RKO (cell line): ENCODE measurements at regions not wholly inside any gene's neighbourhood (a gene's known extent, or its start where the extent isn't known, plus 50 kb on each side); places are given as distances from the start of the nearest gene placed in this dataset.

ENCODE experiments used
- DNase-seq: peaks from one replicate; pipeline ENCODE4 v3.0.0-alpha.2; 2016; ENCODE audit warnings: low spot score

DNA sequence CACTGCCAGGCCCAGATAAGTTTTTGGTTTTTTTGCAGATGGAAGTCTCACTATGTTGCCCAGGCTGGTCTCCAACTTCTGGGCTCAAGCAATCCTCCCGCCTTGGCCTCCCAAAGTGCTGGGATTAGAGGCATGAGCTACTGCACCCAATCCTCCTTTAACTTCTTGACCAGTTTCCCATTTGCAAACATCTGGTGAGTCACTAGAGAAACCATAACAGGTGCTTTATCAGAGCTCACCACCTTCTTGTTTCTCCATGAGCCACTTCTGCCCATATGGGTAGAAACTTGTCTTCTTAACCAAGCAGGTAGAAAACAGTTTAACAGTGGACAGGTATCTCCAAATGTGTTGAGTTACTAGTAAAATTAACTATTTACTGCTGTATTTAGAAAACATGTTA lies 128.4 kb upstream of the AP1S2 start:
- DNase-seq: no peak

DNA sequence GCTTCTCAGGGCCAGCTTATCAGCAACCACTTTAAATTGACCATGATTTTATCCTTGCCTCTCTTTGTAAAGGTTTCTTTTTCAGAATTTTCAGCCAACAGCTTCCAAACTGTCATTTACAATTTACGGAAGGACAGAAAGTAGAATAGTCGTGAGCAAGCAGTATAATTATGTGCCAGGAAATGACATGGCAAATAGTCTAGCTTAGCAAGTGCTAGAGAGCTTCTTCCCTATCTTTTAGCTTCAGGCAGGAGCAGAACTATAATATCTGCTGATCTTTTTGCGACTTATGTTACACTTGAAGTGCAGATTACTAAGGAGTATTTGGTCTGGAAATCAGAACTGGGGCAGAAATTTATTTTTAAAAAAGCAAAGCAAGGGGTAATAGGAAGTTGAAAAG lies 123.0 kb upstream of the AP1S2 start:
- no peak for DNase-seq

DNA sequence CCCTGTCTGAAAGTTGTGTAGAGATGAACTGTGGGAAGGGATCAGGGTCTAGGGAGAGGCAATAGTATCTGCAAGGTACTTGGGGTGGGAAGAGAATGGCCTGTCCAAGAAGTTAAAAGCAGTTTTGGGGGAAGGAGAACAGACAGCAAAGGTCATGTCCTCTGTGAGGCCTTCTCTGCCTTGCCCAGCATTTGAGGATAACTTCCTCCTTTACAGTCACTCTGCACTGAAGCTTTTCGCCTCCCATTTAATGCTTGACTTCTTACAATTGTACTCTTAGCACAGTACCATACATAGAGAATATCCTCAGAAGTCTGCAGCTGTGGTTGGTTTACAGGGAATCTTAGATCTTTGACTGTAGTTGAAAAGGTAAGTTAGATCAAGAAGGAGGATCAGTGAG lies 121.8 kb upstream of the AP1S2 start:
- no peak for DNase-seq

DNA sequence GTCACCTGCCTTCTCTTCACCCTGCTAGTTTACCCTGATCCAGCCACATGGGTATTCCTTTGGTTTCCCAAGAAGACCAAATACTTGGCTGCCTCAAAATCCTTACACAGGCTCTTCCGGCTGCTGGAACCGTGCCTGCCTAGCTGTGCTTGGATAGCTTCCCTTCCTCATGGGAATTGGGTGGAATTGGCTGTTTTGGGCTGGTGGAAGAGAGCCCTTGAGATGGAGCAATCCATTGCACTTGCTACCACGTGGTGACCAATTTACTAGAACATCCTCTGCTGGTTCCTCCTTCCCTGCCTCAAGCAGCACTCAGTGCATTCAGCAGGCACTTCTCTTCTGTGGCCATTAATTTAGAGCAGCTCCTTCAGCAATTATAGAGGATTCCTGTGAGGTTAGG lies 119.3 kb upstream of the AP1S2 start:
- DNase-seq: no peak

DNA sequence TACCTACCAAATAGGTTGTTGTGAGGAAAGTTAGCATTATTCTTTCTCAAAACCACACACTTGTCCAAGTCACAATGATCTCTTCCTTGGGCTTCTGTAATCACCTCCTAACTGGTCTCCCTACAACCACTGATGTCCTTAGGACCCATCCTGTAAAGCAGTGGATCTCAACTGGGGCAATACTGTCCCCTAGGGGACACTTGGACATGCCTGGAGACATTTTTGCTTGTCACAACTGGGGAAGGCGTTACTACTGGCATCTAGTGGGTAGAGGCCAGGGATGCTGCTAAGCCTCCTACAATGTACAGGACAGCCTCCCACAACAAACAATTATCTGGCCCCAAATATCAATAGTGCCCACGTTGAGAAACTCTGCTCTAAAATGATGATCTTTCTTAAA lies 118.7 kb upstream of the AP1S2 start:
- peak; percentile 52 for DNase-seq

DNA sequence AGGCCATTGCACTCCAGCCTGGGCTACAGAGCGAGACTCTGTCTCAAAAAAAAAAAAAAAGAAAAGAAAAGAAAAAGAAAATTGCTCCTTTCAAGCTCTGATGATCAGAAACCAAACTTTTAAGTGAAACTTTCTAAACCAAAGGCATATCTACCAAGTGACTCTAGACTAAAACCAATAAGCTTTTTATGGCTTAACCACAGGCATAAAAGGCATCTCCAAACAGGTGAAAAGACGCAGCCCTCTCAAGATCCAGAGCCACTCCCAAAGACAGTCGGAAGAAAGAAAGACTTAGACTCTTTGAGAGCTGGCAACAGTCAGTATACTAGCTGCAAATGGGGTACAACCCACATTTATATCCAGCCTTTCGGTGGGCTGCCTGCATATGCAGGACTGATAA lies 117.1 kb upstream of the AP1S2 start:
- DNase-seq: no peak

DNA sequence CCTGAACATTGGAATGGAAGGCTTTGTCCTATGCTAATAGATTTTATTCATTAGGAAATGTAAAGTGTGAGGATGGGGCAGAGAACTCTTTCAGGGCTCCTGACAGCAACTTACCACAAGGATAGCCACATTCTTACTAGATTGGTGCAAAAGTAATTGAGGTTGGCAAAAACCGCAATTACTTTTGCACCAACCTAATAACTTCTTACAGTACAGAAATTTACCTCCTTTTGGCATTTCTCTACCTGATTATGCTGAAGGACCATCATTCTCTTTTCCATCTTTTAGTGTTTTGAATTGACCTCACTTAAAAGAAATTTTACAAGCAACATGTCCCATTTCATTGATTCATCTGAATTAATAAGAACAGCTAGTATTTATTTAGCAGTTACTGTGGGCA lies 109.2 kb upstream of the AP1S2 start:
- DNase-seq: no peak

DNA sequence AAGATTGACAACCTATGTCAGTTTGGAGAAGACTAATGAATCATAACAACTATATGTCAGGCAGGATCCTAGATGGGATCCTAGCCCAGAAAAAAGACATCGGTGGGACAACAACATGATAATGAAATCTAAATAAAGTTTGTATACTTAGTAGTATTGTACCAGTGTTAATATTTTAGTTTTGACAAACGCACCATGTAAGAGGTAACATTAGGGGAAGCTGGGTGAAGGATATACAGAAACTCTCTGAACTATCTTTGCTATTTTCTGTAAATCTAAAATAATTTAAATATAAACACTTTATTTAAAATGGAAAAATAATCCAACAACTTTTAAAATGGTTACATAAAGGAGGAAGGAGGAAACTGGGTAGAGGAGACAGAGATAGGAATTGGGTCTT lies 105.6 kb upstream of the AP1S2 start:
- DNase-seq: no peak

DNA sequence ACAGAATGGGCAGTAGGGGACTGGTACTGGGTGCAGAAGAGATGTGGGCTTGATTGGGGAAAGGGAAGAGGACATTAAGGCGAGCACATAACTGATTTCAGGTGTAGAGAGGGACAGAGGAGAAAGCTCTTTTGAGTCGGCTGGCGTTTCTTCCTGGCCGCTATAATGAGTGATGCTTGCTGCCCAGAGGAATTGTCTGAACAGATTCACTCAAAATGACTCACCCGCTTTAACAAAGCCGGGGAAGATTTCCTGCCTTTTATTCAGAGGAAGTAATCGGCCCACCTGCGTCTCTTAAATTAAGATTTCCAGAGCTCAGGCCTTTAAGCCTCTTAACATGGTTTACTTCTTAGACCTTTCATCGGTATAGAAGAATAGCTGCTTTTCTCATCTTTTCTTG lies 102.1 kb upstream of the AP1S2 start:
- no peak for DNase-seq

DNA sequence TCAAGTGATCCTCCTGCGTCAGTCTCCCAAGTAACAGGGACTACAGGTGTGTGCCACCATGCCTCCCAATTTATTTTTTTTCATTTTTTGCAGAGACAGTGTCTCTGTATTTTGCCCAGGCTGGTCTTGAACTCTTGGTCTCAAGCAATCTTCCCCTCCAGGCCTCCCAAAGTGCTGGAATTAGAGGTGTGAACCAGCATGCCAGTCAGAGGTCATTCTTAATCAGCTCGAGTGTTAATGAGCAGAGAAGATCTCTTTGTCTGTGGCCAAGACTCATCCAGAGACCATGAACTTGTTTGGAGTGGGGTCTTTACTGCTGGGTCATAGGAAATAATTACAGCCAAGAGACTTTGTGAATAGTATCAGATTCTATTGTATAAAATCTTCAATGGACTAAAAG lies 99.2 kb upstream of the AP1S2 start:
- DNase-seq: no peak

DNA sequence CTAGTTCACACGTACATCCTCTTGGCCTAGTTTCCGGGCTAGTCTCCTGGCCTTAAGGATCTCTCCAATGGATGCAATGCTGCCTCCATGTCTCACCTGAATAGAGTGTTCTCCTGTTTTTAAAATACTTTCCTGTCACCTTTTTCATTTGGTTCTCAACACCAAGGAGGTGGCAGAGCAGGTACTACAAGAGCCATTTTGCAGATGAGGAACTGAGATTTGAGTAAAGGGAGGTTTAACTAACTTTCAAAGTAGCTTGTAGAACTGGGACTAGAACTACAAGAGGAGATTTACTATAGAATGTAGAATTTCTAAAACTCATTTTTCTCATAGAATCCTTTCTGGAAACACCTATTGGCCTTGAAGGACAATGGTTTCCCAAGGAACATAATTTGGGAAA lies 97.6 kb upstream of the AP1S2 start:
- no peak for DNase-seq

DNA sequence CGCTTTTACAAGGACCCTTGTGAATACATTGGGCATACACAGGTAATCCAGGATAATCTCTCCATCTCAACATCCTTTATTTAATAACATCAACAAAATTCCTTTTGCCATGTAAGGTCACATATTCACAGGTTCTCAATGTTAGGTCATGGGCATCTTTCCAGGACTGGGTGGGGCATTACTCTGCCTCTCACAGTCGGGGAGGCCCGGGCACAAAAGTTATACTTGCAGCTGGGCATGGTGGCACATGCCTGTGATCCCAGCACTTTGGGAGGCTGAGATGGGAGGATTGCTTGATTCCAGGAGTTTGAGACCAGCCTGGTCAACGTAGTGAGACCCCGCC lies 93.7 kb upstream of the AP1S2 start:
- DNase-seq: no peak

DNA sequence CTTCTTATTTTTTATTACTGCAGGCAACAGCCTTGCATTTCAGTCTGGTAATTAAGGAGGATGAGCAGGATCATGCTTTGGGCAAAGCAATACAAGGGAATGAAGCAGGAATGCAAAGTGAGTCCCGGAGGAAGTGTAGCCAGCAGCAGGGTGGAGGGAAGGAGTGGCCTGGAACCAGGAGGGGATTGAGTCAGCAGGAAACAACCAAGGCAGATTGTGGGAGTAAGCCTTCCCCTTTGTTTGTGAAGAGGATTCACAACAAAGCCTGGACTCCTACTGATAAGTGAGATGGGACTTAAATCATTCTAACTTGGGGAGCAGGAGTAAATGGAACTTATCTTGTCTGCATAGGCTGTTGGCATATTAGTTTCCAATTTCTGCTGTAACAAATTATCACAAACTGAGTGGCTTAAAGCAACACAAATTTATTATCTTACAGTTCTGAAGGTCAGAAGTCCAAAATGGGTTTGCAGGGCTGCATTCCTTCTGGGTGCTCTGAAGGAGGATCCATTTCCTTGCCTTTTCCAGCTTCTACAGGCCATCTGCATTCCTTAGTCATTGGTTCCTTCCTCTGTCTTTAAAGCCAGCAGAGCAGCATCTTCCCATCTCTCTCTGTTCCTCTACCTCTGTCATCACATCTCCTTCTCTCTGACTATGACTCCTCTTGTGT lies 93.2 kb upstream of the AP1S2 start:
- no peak for DNase-seq

DNA sequence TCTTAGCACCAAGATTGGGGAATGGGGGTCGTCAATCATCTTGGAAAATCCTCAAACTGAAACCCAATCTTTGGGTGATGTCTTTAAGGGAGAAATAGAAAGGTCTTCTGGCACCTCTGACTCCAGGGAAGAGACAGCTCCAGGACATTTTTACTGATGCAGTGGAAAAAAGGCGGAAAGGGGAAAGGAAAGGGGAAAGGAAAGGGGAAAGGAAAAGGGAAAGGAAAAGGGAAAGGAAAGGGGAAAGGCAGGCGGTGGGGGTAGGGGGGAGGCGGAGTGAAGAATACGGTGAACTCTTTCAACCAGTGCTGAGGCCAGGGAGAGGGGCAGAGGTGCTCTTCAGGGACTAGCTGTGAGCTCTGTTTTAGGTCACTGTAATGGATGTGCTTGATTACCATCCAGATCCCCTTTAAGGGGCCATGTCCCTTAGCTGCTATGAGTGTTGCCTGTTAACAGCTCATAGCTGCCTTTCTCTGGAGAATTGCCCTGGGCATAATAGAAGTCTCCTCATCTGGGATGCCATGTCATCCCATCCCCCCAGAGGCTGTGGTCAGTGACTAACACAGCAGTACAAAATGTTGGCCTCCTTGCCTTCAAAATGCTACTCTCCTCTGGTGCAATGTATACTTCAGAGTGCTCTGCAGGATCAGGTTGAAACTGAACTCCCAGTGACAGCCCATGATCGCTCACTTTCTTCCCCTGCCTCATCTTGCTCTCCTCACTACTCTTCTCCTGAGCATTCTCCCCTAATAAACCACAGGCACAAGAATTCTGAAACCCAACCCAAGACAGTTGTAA lies 92.4 kb upstream of the AP1S2 start:
- DNase-seq: peak; percentile 23

DNA sequence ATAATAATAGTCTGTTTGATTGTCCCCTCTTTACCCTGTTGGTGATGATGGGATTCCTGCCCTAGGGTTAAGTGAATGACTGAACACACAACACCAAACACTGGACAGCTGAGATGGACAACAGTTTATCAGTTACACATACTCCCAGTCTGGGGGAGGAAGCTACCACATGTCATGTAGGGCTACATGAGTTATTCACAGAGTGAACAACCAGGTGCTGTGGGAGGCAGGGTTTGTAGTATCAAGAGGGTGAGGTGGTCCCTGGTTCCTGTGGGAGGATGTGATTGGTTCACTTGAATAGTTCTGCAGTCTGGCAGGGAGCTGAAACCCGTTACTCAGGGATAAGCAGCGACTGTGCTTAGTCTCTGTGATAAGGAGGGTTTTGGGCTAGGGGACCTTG lies 88.8 kb upstream of the AP1S2 start:
- no peak for DNase-seq

DNA sequence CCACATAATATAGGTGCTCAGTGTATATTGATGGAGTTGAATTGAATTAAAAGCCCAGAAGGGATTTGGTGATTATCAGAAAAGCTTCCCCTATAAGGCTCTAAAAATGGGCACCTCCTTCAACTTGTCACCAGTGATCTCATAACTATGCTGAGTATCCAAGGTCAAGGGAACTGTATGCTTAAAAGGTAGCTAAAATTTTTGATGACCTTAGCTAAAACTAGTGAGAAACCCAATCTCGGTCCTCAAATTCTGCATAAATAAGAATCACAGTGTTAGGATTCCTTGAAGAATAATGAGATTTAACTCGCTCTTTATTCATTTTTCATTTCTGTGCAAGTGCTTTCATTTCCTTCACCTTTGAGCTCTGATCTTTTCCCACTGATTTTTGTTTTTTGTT lies 87.7 kb upstream of the AP1S2 start:
- DNase-seq: no peak

DNA sequence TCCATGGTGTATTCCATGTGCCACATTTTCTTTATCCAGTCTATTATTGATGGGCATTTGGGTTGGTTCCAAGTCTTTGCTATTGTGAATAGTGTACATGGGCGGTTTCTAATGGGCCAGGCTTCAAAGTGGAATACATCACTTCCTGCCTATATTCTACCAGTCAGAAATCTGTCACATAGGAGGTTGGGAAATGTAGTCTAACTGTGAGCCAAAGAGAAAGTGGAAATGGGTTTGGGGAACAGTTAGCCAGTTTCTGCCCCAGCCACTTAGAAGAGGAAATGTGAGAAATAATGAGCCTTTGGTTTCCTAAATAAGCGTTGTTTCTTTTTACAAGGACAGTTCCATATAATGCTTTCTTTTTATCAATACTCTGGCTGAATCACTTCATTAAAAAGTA lies 85.1 kb upstream of the AP1S2 start:
- DNase-seq: no peak

DNA sequence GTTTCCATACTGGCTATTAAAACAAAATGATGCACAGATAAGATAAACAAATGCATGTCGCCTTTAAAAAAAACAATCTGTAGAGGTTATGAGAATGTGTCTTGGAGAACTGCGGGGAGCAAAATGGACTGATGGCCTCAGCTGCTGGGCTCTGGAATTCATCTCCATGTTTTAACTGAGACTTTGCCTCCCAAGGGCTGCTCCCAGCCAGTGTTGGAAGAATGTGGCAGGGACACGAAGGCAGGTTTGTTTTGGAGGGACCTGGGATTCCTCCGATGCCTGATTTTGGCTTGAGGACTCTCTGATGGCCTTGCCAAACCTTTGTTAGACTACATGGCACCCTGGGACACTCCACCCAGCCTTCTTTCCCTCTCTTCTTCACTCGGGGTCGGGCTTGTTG lies 83.5 kb upstream of the AP1S2 start:
- no peak for DNase-seq

DNA sequence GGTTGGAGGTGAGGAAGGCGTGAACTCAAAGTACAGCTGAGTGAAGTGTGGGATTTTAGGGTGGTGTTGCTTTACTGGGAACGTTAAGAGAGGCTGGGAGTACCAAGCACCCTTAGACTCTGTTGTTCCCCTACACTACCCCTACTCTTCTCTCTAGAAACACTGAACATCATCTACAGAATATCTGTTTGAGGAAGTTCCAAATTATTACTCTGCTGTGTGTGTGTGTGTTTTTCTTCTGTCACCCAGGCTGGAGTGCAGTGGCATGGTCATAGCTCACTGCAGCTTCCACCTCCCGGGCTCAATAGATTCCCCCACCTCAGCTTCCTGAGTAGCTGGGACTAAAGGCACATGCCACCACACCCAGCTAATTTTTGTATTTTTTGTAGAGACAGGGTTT lies 76.7 kb upstream of the AP1S2 start:
- no peak for DNase-seq

DNA sequence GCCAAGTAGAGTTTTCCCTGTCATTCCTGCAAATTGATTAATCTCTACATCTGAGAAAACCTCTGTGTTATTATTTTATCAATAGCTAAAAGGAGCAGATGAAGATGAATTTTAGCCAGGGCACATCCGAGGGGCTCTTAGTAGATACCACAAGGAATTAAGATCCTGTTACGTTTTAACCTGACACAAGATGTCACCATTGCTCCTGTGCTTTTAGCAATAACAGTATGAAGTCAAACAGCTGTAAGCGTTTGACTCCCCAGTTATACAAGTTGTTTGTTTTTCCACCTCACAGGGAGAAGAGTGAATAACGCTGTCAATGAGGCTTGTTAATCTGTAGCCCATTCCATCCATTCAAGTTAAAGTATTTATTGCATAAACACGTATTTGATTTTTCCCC lies 76.0 kb upstream of the AP1S2 start:
- peak; percentile 45 for DNase-seq

DNA sequence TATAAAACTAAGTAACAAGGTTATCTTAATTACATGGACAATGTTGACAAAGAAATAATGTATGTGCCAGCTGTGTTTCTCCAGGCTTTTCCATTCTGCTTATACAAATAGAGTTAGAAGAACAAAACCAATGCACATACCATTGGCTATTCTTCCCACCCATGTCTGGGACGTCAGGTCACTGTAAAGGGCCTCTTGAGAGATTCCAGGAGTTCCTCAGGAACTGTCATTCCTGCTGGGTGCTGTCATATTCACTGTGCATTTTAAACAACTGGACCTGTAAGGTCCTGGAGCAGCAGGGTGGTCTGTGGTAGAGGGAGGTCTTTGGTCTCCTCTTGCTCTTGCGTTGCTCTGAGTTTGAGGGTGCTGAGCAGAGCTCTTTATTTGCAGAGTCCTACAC lies 74.6 kb upstream of the AP1S2 start:
- DNase-seq: no peak

DNA sequence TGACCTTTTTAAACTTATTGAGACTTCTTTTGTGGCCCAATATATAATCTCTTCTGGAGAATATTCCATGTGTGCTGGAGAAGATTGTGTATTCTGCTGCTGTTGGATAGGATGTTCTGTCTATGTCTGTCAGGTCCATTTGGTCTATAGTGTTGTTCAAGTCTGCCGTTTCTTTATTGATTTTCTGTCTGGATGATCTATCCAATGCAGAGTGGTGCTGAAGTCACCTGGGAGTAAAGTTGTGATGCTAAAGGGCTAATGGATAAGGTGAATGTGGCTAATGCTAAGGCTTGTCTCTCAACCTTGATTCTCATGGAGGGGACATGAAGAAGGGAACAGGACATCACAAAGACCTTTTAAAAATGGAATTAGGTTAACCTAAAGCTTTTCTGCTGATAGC lies 72.0 kb upstream of the AP1S2 start:
- DNase-seq: no peak

DNA sequence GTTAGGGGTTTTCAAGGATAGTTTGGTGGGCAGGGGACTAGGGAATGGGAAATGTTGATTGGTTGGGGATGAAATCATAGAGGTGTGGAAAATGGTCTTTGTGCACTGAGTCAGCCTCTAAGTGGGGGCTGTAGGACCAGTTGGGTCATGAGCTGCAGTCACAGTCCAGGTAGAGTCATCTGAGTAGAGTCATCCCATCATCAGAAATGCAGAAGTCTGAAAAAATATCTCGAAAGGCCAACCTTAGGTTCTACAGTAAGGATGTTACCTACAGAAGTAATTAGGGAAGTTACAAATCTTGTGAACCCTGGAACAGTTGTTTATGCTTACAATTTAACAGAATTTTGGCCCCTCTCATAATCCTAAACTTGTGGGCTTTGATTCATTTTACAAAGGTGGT lies 63.4 kb upstream of the AP1S2 start:
- DNase-seq: no peak

DNA sequence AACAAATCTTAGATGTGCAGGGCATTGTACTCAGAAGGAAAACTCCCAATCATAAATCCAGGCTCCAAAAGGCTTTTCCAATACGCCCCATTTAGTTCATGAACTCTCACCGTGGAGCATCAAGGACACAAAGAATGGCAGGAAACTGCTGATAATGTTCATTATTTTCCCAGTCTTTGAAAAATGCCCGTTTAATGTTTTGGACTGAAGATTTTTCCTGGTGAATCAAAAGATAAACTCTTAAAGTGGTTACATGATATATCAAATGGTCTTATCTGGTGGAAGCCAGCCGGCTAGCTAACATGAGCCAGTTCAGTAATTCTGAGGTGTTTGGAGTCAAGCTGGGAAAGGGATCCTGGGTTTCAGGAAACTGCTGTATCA lies 62.1 kb upstream of the AP1S2 start:
- no peak for DNase-seq
